MM.1S (cell line): ENCODE measurements at regions not wholly inside any gene's neighbourhood (a gene's known extent, or its start where the extent isn't known, plus 50 kb on each side); places are given as distances from the start of the nearest gene placed in this dataset.

Source experiments
- DNase-seq: peaks from one replicate; pipeline ENCODE4 v3.0.0-alpha.2; 2015
- H2AFZ ChIP-seq: fragments of 300-600 bp; sonication (generic); 2 replicates; pipeline ENCODE4 v1.6.0; 2016; ENCODE audit warnings: antibody characterized with exemption, low read length
- H3F3A ChIP-seq: fragments of 300-600 bp; sonication (generic); 2 replicates; pipeline ENCODE4 v1.6.1; 2016; ENCODE audit warnings: mild to moderate bottlenecking, antibody characterized with exemption, low read length, moderate library complexity, mixed read lengths; ENCODE audit not compliant: insufficient read depth
- H3K27ac ChIP-seq: fragments of 300-600 bp; sonication (generic); 2 replicates; pipeline ENCODE4 v1.5.1; 2016; ENCODE audit warnings: mild to moderate bottlenecking, low read length
- H3K27me3 ChIP-seq: fragments of 300-600 bp; sonication (generic); replicated peaks from 2 replicates; pipeline ENCODE4 v1.6.0; 2016; ENCODE audit warnings: low read length; ENCODE audit not compliant: insufficient read depth
- H3K36me3 ChIP-seq: fragments of 300-600 bp; sonication (generic); replicated peaks from 2 replicates; pipeline ENCODE4 v1.6.1; 2016; ENCODE audit warnings: mild to moderate bottlenecking, low read length, mixed read lengths; ENCODE audit not compliant: insufficient read depth
- H3K4me1 ChIP-seq: fragments of 300-600 bp; sonication (generic); 2 replicates; pipeline ENCODE4 v1.6.1; 2016; ENCODE audit warnings: low read length, mixed read lengths
- H3K4me2 ChIP-seq: fragments of 300-600 bp; sonication (generic); 2 replicates; pipeline ENCODE4 v1.6.0; 2016; ENCODE audit warnings: low read depth, low read length
- H3K4me3 ChIP-seq: fragments of 300-600 bp; sonication (generic); 2 replicates; pipeline ENCODE4 v1.5.1; 2016; ENCODE audit warnings: low read length, mixed read lengths
- H3K79me2 ChIP-seq: fragments of 300-600 bp; sonication (generic); 2 replicates; pipeline ENCODE4 v1.6.1; 2016; ENCODE audit warnings: mixed run types, low read length, mixed read lengths
- H3K9ac ChIP-seq: fragments of 300-600 bp; sonication (generic); 2 replicates; pipeline ENCODE4 v1.6.1; 2016; ENCODE audit warnings: low read length, mixed read lengths
- H3K9me2 ChIP-seq: fragments of 300-600 bp; sonication (generic); replicated peaks from 2 replicates; pipeline ENCODE4 v1.6.1; 2016; ENCODE audit warnings: mild to moderate bottlenecking, low read length, mixed read lengths; ENCODE audit not compliant: insufficient read depth
- H3K9me3 ChIP-seq: fragments of 300-600 bp; sonication (generic); replicated peaks from 2 replicates; pipeline ENCODE4 v1.6.1; 2016; ENCODE audit warnings: mild to moderate bottlenecking, low read length, mixed read lengths; ENCODE audit not compliant: insufficient read depth
- H4K20me1 ChIP-seq: fragments of 300-600 bp; sonication (generic); 2 replicates; pipeline ENCODE4 v1.6.1; 2016; ENCODE audit warnings: mild to moderate bottlenecking, low read length, moderate library complexity, mixed read lengths; ENCODE audit not compliant: insufficient read depth
- CTCF ChIP-seq: fragments of 300-600 bp; sonication (generic); IDR thresholded peaks from 2 replicates; pipeline ENCODE4 v1.5.1; 2016; ENCODE audit warnings: antibody characterized with exemption, low read length, mixed read lengths
- EZH2 ChIP-seq: fragments of 300-600 bp; sonication (generic); optimal IDR thresholded peaks from 2 replicates; pipeline ENCODE3; 2017; ENCODE audit warnings: low read depth, mild to moderate bottlenecking, antibody characterized with exemption, low read length, mixed read lengths
- EZH2phosphoT487 ChIP-seq: fragments of 300-600 bp; sonication (generic); IDR thresholded peaks from 2 replicates; pipeline ENCODE4 v1.6.1; 2018; ENCODE audit warnings: antibody characterized with exemption, low read length

- DNase-seq, result no peak
- Histone ChIP-seq H3K4me1 (no peaks in the 10 kb centered on the region), H3K36me3 (no peaks in the 10 kb centered on the region), H3K27ac (no peak overlapping the region), H2AFZ (no peak overlapping the region), H3K9me2 (no peaks in the 10 kb centered on the region), H3K27me3 (no peaks in the 10 kb centered on the region), H3K79me2 (no peaks in the 10 kb centered on the region), H3K9me3 (no peaks in the 10 kb centered on the region), H4K20me1 (no peaks in the 10 kb centered on the region), H3F3A (no peaks in the 10 kb centered on the region), H3K4me2 (no peak overlapping the region), H3K9ac (no peak overlapping the region), H3K4me3 (no peak overlapping the region)
- TF ChIP-seq CTCF (no peak), EZH2 (no peak), EZH2phosphoT487 (no peak)
Observed at GRCh38 chr15:87567406-87568030, 689.0 kb downstream of the NTRK3 start.

- Histone ChIP-seq H3K36me3 (no peaks in the 10 kb centered on the region), H4K20me1 (no peaks in the 10 kb centered on the region), H3K27ac (no peak overlapping the region), H3K9ac (no peak overlapping the region), H3K4me1 (no peaks in the 10 kb centered on the region), H3K9me2 (no peaks in the 10 kb centered on the region), H3K27me3 (no peaks in the 10 kb centered on the region), H3K4me3 (no peak overlapping the region), H3K4me2 (no peak overlapping the region), H3K79me2 (no peaks in the 10 kb centered on the region), H3F3A (no peaks in the 10 kb centered on the region), H3K9me3 (no peaks in the 10 kb centered on the region), H2AFZ (no peak overlapping the region)
- DNase-seq, result no peak
- TF ChIP-seq EZH2, result no peak
- no peak for TF ChIP-seq EZH2phosphoT487
- TF ChIP-seq CTCF, result no peak
Observed at GRCh38 chr15:87566236-87566635, 690.3 kb downstream of the NTRK3 start.

- Histone ChIP-seq H3K9ac (no peak overlapping the region), H3K4me2 (no peak overlapping the region), H3F3A (no peaks in the 10 kb centered on the region), H3K9me2 (no peaks in the 10 kb centered on the region), H3K4me3 (no peak overlapping the region), H4K20me1 (no peaks in the 10 kb centered on the region), H3K9me3 (no peaks in the 10 kb centered on the region), H3K4me1 (no peaks in the 10 kb centered on the region), H3K27ac (no peak overlapping the region), H3K36me3 (no peaks in the 10 kb centered on the region), H2AFZ (no peak overlapping the region), H3K79me2 (no peaks in the 10 kb centered on the region), H3K27me3 (no peaks in the 10 kb centered on the region)
- DNase-seq, result no peak
- TF ChIP-seq EZH2, result no peak
- TF ChIP-seq CTCF, result no peak
- TF ChIP-seq EZH2phosphoT487, result no peak
Observed at GRCh38 chr15:87564681-87565080, 691.9 kb downstream of the NTRK3 start.
